SK-N-SH (cell line): ENCODE measurements at regions not wholly inside any gene's neighbourhood (a gene's known extent, or its start where the extent isn't known, plus 50 kb on each side); places are given as distances from the start of the nearest gene placed in this dataset.

Source experiments
- CTCF ChIA-PET: fragments of 300-600, 350-600 bp; formaldehyde crosslinking; extraction: SDS; loops from one replicate; lab custom pipeline; 2021; lab: Yijun Ruan, JAX
- POLR2A ChIA-PET: fragments of 350-600 bp; sonication (Branson Sonifier 250); formaldehyde crosslinking; extraction: SDS; loops from one replicate; lab custom pipeline; 2020; ENCODE audit warnings: antibody characterized with exemption, inconsistent platforms; lab: Yijun Ruan, JAX
- DNase-seq: peaks from one replicate; pipeline ENCODE4 v3.0.0; 2012
- H2AFZ ChIP-seq: fragments of 200-600 bp; sonication (generic); 2 replicates; pipeline ENCODE4 v1.8.1; 2016; ENCODE audit warnings: antibody characterized with exemption, mild to moderate bottlenecking, low read depth
- H3F3A ChIP-seq: fragments of 200-600 bp; sonication (generic); replicated peaks from 2 replicates; pipeline ENCODE3; 2016; ENCODE audit warnings: antibody characterized with exemption, mild to moderate bottlenecking; ENCODE audit not compliant: insufficient read depth
- H3K27ac ChIP-seq, 2 experiments: fragments of 200-500 bp in 1 of 2; fragments of 200-600 bp in 1 of 2; sonication (Bioruptor generic) in 1 of 2; sonication (generic), shearing (Covaris generic) in 1 of 2; 2 replicates each; pipeline versions ENCODE4 v1.5.1 to v1.6.1; 2014 to 2016; ENCODE audit warnings: low read depth in 2 of 2, inconsistent platforms in 1 of 2, low read length in 1 of 2, mild to moderate bottlenecking in 1 of 2, mixed read lengths in 1 of 2
- H3K27me3 ChIP-seq: fragments of 200-600 bp; sonication (generic), shearing (Covaris generic); 2 replicates; pipeline ENCODE4 v1.6.1; 2016; ENCODE audit warnings: mixed run types; ENCODE audit not compliant: insufficient read depth
- H3K36me3 ChIP-seq, 2 experiments: fragments of 200-500 bp in 1 of 2; fragments of 200-600 bp in 1 of 2; sonication (Bioruptor generic) in 1 of 2; sonication (generic) in 1 of 2; replicated peaks in 1 of 2; 2 replicates each; pipeline versions ENCODE3 to v1.5.1; 2014 to 2016; ENCODE audit warnings: low read length in 1 of 2, mild to moderate bottlenecking in 1 of 2; ENCODE audit not compliant: insufficient read depth in 2 of 2, control insufficient read depth in 1 of 2
- H3K4me1 ChIP-seq, 2 experiments: fragments of 200-500 bp in 1 of 2; fragments of 200-600 bp in 1 of 2; sonication (Bioruptor generic) in 1 of 2; sonication (generic), shearing (Covaris generic) in 1 of 2; 2 replicates each; pipeline versions ENCODE4 v1.5.1 to v1.6.1; 2014 to 2016; ENCODE audit warnings: low read depth in 1 of 2, low read length in 1 of 2, mixed run types in 1 of 2; ENCODE audit not compliant: insufficient read depth in 2 of 2, control insufficient read depth in 1 of 2
- H3K4me2 ChIP-seq: fragments of 200-600 bp; sonication (generic), shearing (Covaris generic); 2 replicates; pipeline ENCODE4 v1.6.1; 2017; ENCODE audit warnings: mixed run types
- H3K4me3 ChIP-seq, 2 experiments: fragments of 200-500 bp in 1 of 2; fragments of 200-600 bp in 1 of 2; sonication (Bioruptor generic) in 1 of 2; sonication (generic), shearing (Covaris generic) in 1 of 2; 2 replicates each; pipeline versions ENCODE4 v1.5.1 to v1.8.1; 2014 to 2016; ENCODE audit warnings: low read depth in 2 of 2, inconsistent platforms in 1 of 2, low read length in 1 of 2, mild to moderate bottlenecking in 1 of 2, mixed read lengths in 1 of 2, moderate library complexity in 1 of 2
- H3K79me2 ChIP-seq: fragments of 200-600 bp; sonication (generic); 2 replicates; pipeline ENCODE4 v1.8.1; 2017; ENCODE audit warnings: mild to moderate bottlenecking; ENCODE audit not compliant: insufficient read depth
- H3K9ac ChIP-seq: fragments of 200-600 bp; sonication (generic); 2 replicates; pipeline ENCODE4 v1.6.1; 2017; ENCODE audit warnings: mixed run types
- H3K9me2 ChIP-seq: fragments of 200-600 bp; sonication (generic); 2 replicates; pipeline ENCODE4 v1.6.1; 2017; ENCODE audit warnings: mixed run types
- H3K9me3 ChIP-seq: fragments of 200-600 bp; sonication (generic); 2 replicates; pipeline ENCODE4 v1.6.1; 2017; ENCODE audit warnings: mixed run types, mild to moderate bottlenecking, moderate library complexity
- H4K20me1 ChIP-seq: fragments of 200-600 bp; sonication (generic); 2 replicates; pipeline ENCODE4 v1.6.1; 2017; ENCODE audit warnings: mild to moderate bottlenecking, mixed run types; ENCODE audit not compliant: insufficient read depth
- CHD2 ChIP-seq: fragments of 150-350 bp; IDR thresholded peaks from 2 replicates; pipeline ENCODE4 v1.6.1; 2018; ENCODE audit warnings: low read length; ENCODE audit not compliant: partially characterized antibody
- EP300 ChIP-seq, 2 experiments: IDR thresholded peaks; 2 replicates each; pipeline versions ENCODE4 v1.4.0 to v1.6.1; 2012; ENCODE audit warnings: borderline replicate concordance in 1 of 2, low read depth in 1 of 2, low read length in 1 of 2
- EZH2phosphoT487 ChIP-seq: fragments of 200-600 bp; sonication (generic); IDR thresholded peaks from 2 replicates; pipeline ENCODE4 v1.6.1; 2017; ENCODE audit warnings: low read depth, mixed run types, mild to moderate bottlenecking, antibody characterized with exemption, moderate library complexity, borderline replicate concordance
- FOXM1 ChIP-seq: IDR thresholded peaks from 2 replicates; pipeline ENCODE4 v1.4.0; 2012; ENCODE audit warnings: low read depth, mild to moderate bottlenecking
- GABPA ChIP-seq: IDR thresholded peaks from 2 replicates; pipeline ENCODE4 v1.4.0; 2012; ENCODE audit warnings: low read depth, mild to moderate bottlenecking
- JUND ChIP-seq: IDR thresholded peaks from 2 replicates; pipeline ENCODE4 v1.4.0; 2012
- NFIC ChIP-seq: IDR thresholded peaks from 2 replicates; pipeline ENCODE4 v1.4.0; 2012; ENCODE audit warnings: borderline replicate concordance
- RCOR1 ChIP-seq: fragments of 150-350 bp; IDR thresholded peaks from 2 replicates; pipeline ENCODE4 v1.6.1; 2017; ENCODE audit warnings: antibody characterized with exemption, low read length
- RXRA ChIP-seq: IDR thresholded peaks from 2 replicates; pipeline ENCODE4 v1.4.0; 2012; ENCODE audit warnings: low read depth, mild to moderate bottlenecking, borderline replicate concordance
- TCF12 ChIP-seq: IDR thresholded peaks from 2 replicates; pipeline ENCODE4 v1.4.0; 2012
- TEAD4 ChIP-seq: IDR thresholded peaks from 2 replicates; pipeline ENCODE4 v1.4.0; 2012; ENCODE audit warnings: mild to moderate bottlenecking, borderline replicate concordance; ENCODE audit not compliant: insufficient read depth
- YY1 ChIP-seq: IDR thresholded peaks from 2 replicates; pipeline ENCODE4 v1.4.0; 2012; ENCODE audit warnings: low read depth, mild to moderate bottlenecking
- WGBS: methylation state at CpG from one replicate; pipeline ENCODE4 v1.1.6; 2017; ENCODE audit warnings: low lambda C conversion rate; 5-methylcytosine and 5-hydroxymethylcytosine counted together
- TF ChIP-seq, protein P1 (sequence below): IDR thresholded peaks from 2 replicates; pipeline ENCODE4 v1.4.0; 2012; ENCODE audit warnings: low read depth, borderline replicate concordance
- TF ChIP-seq, protein P2 (sequence below): fragments of 150-350 bp; IDR thresholded peaks from 2 replicates; pipeline ENCODE4 v1.6.1; 2017; ENCODE audit warnings: antibody characterized with exemption, low read length, low read depth, borderline replicate concordance

DNA sequence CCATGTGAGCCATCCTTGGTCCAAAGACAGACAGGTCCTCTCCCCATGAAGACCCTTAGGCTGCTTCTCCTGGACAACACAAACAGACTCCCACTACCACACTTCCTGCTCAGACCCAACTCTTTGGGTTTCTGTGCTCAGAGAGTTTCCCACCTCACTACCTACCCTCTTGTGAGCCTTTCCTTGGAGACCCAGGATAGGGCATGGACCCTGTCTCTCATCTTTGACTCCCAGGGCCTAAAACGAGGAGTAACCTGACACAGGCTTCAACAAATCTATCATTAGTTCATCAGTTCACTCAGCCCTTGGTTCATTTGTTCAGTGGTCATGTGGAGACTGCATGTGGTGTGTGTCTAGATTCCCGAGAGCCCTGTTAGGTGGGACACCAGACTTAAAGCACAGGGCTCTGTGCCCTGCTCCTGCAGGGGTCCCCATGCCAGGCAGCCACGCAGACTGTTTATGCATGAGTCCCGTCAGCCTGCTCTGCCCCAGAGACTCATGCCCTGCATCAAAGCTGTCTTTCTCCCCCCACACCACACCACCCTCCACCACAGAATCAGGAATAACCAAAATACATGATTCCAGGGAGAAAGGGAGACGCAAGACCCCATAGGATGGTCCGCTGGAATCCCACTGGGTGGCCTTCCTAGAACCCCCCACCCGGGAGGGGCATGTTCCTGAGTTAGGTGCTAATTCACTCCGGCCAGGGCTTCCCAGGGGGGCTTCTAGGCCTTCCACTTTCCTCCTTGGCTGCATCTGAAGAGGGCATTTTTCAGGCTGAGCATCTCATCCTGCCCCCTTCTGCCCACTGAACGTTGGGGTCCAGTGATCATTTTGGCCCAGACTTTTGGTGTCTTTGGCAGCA lies 100.2 kb upstream of the TEX51 start:
- Histone ChIP-seq H2AFZ (no peak overlapping the region), H3K4me3 (no peak overlapping the region), H3K36me3 (no peaks in the 10 kb centered on the region), H3K27ac (no peak overlapping the region), H3K4me1 (peaks cover 0 to 9% of the 10 kb centered on the region in 2 experiments; a peak in 1 of 4 replicates), H3K9ac (no peak overlapping the region)
- TF ChIP-seq YY1 (no peak), NFIC (no peak)
- TF ChIP-seq, all 33 proteins: peak for 0
- Histone ChIP-seq H3F3A (no peaks in the 10 kb centered on the region), H3K9me3 (no peaks in the 10 kb centered on the region), H3K9me2 (no peaks in the 10 kb centered on the region), H3K27me3 (no peaks in the 10 kb centered on the region), H3K4me2 (no peak overlapping the region), H3K79me2 (no peaks in the 10 kb centered on the region), H4K20me1 (no peaks in the 10 kb centered on the region)
- no peak for DNase-seq
- CTCF ChIA-PET = interaction anchor here (0.6 kb wide), 1 partner anchor 173 kb away, joined by 3 read pairs; no protein-coding TSS in a partner anchor
- 13% methylated on average over 8 of the region's 9 CpGs for WGBS
- POLR2A ChIA-PET = no interaction called here

DNA sequence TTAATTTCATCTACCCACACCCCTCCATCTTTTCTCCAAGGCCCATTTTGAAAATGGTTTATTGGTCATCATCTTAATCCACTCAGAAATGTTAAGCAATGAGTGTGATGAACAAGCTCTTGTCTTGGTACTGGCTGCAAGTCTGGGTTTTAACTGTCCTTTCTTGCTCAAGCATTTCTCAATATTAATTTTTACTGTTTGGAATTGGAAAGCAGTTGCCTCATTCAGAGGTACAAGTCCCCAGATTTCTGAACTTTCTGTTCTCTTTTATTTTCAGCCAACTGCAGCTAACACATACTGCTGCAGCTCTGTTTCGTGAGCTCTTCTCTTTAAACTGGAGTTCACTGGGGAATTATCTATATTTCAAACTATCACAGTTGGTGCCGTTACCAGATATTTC lies 99.4 kb upstream of the TEX51 start:
- Histone ChIP-seq H3K9me2 (no peaks in the 10 kb centered on the region), H3K36me3 (no peaks in the 10 kb centered on the region), H3K4me1 (peaks cover 0 to 2% of the 10 kb centered on the region in 2 experiments; a peak in 1 of 4 replicates), H4K20me1 (no peaks in the 10 kb centered on the region), H3K27me3 (no peaks in the 10 kb centered on the region)
- CTCF ChIA-PET = interaction anchor here (0.6 kb wide), 1 partner anchor 173 kb away, joined by 3 read pairs; no protein-coding TSS in a partner anchor
- 21% methylated on average over 2 of the region's 2 CpGs for WGBS
- DNase-seq = no peak
- TF ChIP-seq, protein P1, sequence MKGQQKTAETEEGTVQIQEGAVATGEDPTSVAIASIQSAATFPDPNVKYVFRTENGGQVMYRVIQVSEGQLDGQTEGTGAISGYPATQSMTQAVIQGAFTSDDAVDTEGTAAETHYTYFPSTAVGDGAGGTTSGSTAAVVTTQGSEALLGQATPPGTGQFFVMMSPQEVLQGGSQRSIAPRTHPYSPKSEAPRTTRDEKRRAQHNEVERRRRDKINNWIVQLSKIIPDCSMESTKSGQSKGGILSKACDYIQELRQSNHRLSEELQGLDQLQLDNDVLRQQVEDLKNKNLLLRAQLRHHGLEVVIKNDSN = no peak
- TF ChIP-seq JUND = no peak
- no peak for TF ChIP-seq RCOR1
- no peak for TF ChIP-seq RXRA
- no peak for TF ChIP-seq FOXM1
- TF ChIP-seq GABPA = no peak
- no peak for TF ChIP-seq CHD2
- TF ChIP-seq TCF12 = no peak
- TF ChIP-seq TEAD4 = no peak
- TF ChIP-seq NFIC = no peak
- TF ChIP-seq EP300 (IDR thresholded peaks at IDR 0.05; ENCODE audit: borderline replicate concordance in 1 of 2, low read depth in 1 of 2, low read length in 1 of 2) = no peak
- TF ChIP-seq, protein P2, sequence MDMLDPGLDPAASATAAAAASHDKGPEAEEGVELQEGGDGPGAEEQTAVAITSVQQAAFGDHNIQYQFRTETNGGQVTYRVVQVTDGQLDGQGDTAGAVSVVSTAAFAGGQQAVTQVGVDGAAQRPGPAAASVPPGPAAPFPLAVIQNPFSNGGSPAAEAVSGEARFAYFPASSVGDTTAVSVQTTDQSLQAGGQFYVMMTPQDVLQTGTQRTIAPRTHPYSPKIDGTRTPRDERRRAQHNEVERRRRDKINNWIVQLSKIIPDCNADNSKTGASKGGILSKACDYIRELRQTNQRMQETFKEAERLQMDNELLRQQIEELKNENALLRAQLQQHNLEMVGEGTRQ = no peak
- TF ChIP-seq EZH2phosphoT487 = no peak
- TF ChIP-seq, all 33 proteins: peak for 0
- Histone ChIP-seq H3K27ac (no peak overlapping the region), H3K4me2 (no peak overlapping the region), H3K9ac (no peak overlapping the region), H3K79me2 (no peaks in the 10 kb centered on the region), H3K9me3 (no peaks in the 10 kb centered on the region), H3F3A (no peaks in the 10 kb centered on the region), H2AFZ (no peak overlapping the region), H3K4me3 (no peak overlapping the region)
- POLR2A ChIA-PET = no interaction called here
